ENCODE measurements at regions not wholly inside any gene's neighbourhood (a gene's known extent, or its start where the extent isn't known, plus 50 kb on each side); places are given as distances from the start of the nearest gene placed in this dataset.
A peak's percentile ranks its signal among the peaks of the same experiment; 100 is the strongest.

GRCh38 chr15:87633525-87633924, 623.0 kb downstream of the NTRK3 start:
- Histone ChIP-seq H3K9me3 (no peaks in the 10 kb centered on the region), H3K27ac (no peak overlapping the region), H3K4me1 (ENCODE audit: control insufficient read depth in 1 of 2, low read depth in 2 of 2) (peaks cover 0 to 11% of the 10 kb centered on the region in 2 donors), H3K36me3 (no peaks in the 10 kb centered on the region), H3K4me3 (no peak overlapping the region), H3K27me3 (replicated peaks; ENCODE audit: insufficient read depth) (no peaks in the 10 kb centered on the region)
- TF ChIP-seq CTCF (IDR thresholded peaks at IDR 0.05): no peak
- no peak for ATAC-seq (ENCODE audit: insufficient number of reproducible peaks, low FRiP score, low read depth)
- DNase-seq (ENCODE audit: low spot score): no peak

- DNase-seq (ENCODE audit: low spot score) (no peak), ATAC-seq (ENCODE audit: insufficient number of reproducible peaks, low FRiP score, low read depth) (no peak)
- Histone ChIP-seq H3K4me1 (ENCODE audit: control insufficient read depth in 1 of 2, low read depth in 2 of 2) (peaks cover 5 to 23% of the 10 kb centered on the region in 2 donors), H3K9me3 (no peaks in the 10 kb centered on the region), H3K36me3 (no peaks in the 10 kb centered on the region), H3K27me3 (replicated peaks; ENCODE audit: insufficient read depth) (no peaks in the 10 kb centered on the region), H3K4me3 (no peak overlapping the region), H3K27ac (no peak overlapping the region)
- TF ChIP-seq CTCF (IDR thresholded peaks at IDR 0.05): no peak
Observed at GRCh38 chr15:87632364-87632763, 624.2 kb downstream of the NTRK3 start.

GRCh38 chr15:87631775-87632174, 624.8 kb downstream of the NTRK3 start:
- Histone ChIP-seq H3K27me3 (replicated peaks; ENCODE audit: insufficient read depth) (no peaks in the 10 kb centered on the region), H3K36me3 (no peaks in the 10 kb centered on the region), H3K4me3 (no peak overlapping the region), H3K9me3 (no peaks in the 10 kb centered on the region), H3K27ac (no peak overlapping the region), H3K4me1 (ENCODE audit: control insufficient read depth in 1 of 2, low read depth in 2 of 2) (peaks cover 5 to 25% of the 10 kb centered on the region in 2 donors)
- DNase-seq (ENCODE audit: low spot score) (no peak), ATAC-seq (ENCODE audit: insufficient number of reproducible peaks, low FRiP score, low read depth) (no peak)
- TF ChIP-seq CTCF (IDR thresholded peaks at IDR 0.05): no peak

- Histone ChIP-seq H3K27ac (no peak overlapping the region), H3K4me1 (ENCODE audit: control insufficient read depth in 1 of 2, low read depth in 2 of 2) (peaks cover 5 to 25% of the 10 kb centered on the region in 2 donors), H3K4me3 (no peak overlapping the region), H3K9me3 (no peaks in the 10 kb centered on the region), H3K36me3 (no peaks in the 10 kb centered on the region), H3K27me3 (replicated peaks; ENCODE audit: insufficient read depth) (no peaks in the 10 kb centered on the region)
- TF ChIP-seq CTCF (IDR thresholded peaks at IDR 0.05): no peak
- DNase-seq (ENCODE audit: low spot score): no peak
- no peak for ATAC-seq (ENCODE audit: insufficient number of reproducible peaks, low FRiP score, low read depth)
Observed at GRCh38 chr15:87631093-87631492, 625.4 kb downstream of the NTRK3 start.

GRCh38 chr15:87628311-87628710, 628.2 kb downstream of the NTRK3 start:
- Histone ChIP-seq H3K36me3 (no peaks in the 10 kb centered on the region), H3K27ac (peak overlapping the region; percentile 25 to 41), H3K27me3 (replicated peaks; ENCODE audit: insufficient read depth) (no peaks in the 10 kb centered on the region), H3K9me3 (no peaks in the 10 kb centered on the region), H3K4me3 (no peak overlapping the region), H3K4me1 (ENCODE audit: control insufficient read depth in 1 of 2, low read depth in 2 of 2) (peaks cover 5 to 22% of the 10 kb centered on the region in 2 donors)
- no peak for DNase-seq (ENCODE audit: low spot score)
- no peak for TF ChIP-seq CTCF (IDR thresholded peaks at IDR 0.05)
- no peak for ATAC-seq (ENCODE audit: insufficient number of reproducible peaks, low FRiP score, low read depth)
